Motor neuron (in vitro differentiated cells): ENCODE measurements at regions not wholly inside any gene's neighbourhood (a gene's known extent, or its start where the extent isn't known, plus 50 kb on each side); places are given as distances from the start of the nearest gene placed in this dataset.
"Not testable (repeated sequence)": the region's sequence is repeated elsewhere in the genome, so short reads cannot be mapped to it uniquely, and the experiment has no call there.

ENCODE experiments used
- ATAC-seq, 8 experiments: fragments of 200-7000 bp; cut with Tn5 transposase; replicated peaks in 6 of 8; 2 replicates each; pipeline ENCODE4 v1.8.0; 2021; ENCODE audit warnings: mild to moderate bottlenecking in 8 of 8, moderate library complexity in 8 of 8
- H3K27ac ChIP-seq, 2 donors: fragments of 250-450 bp; sonication (Bioruptor Pico); 2 replicates each; pipeline ENCODE4 v1.9.0; 2021; ENCODE audit warnings: antibody characterized with exemption in 2 of 2, mild to moderate bottlenecking in 2 of 2, moderate library complexity in 1 of 2
- H3K4me1 ChIP-seq, 2 donors: fragments of 250-450 bp; sonication (Bioruptor Pico); replicated peaks in 1 of 2; 2 replicates each; pipeline ENCODE4 v1.6.1; 2021; ENCODE audit warnings: antibody characterized with exemption in 2 of 2, mild to moderate bottlenecking in 2 of 2, moderate library complexity in 1 of 2
- H3K4me3 ChIP-seq, 5 donors: fragments of 250-450 bp; sonication (Bioruptor Pico); 2 replicates each; pipeline ENCODE4 v1.9.0; 2021; ENCODE audit warnings: antibody characterized with exemption in 5 of 5, mild to moderate bottlenecking in 5 of 5, moderate library complexity in 4 of 5
- whole genome bisulfite sequencing, 10 experiments: fragments of 450-650 bp; shearing (Covaris generic); methylation state at CpG; one replicate each; pipeline ENCODE4 v1.0.0; 2022; 5-methylcytosine and 5-hydroxymethylcytosine counted together
- in situ Hi-C, 9 experiments: fragments of 400-800 bp; cut with MboI; loops; one replicate each; pipeline ENCODE4 v1.15.0; 2021; ENCODE audit warnings: low sequenced_read_pairs in 9 of 9, low pct_unique_long_range_greater_than_20kb in 2 of 9; ENCODE audit not compliant: unreplicated experiment in 9 of 9

DNA sequence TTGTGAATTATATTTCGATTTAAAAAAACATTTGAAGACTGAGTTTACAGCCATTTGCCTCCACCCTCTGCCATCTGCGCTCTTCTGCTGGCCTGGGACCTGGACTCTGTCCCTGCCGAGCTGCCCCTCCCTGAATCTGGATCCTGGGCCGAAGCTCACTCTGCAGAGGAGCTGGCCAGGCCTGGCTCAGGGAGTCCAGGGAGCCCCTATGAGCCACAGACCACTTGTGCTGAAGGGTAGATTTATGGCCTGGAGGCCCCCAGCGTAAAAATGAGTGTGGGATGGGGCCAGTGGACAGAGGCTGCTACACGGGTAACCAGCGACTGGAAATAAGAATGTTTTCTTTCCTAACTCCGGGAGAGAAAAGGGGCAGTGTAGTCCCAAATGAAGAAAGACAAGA, 129.8 kb downstream of the FGF18 start:
- 0 to 70% (median 58%) methylated on average over 1 to 7 of the region's 8 CpGs; no CpG with 5 or more reads in 1 of the 10 experiments for WGBS, 10 experiments
- peaks cover 0 to 4% of the 10 kb centered on the region in 2 donors for H3K4me1 ChIP-seq
- no peak overlapping the region for H3K27ac ChIP-seq
- peak in 7 of 8 experiments; percentile 33 to 73 (median 49) for ATAC-seq
- H3K4me3 ChIP-seq = no peak overlapping the region
- in situ Hi-C loops = no loop called here

DNA sequence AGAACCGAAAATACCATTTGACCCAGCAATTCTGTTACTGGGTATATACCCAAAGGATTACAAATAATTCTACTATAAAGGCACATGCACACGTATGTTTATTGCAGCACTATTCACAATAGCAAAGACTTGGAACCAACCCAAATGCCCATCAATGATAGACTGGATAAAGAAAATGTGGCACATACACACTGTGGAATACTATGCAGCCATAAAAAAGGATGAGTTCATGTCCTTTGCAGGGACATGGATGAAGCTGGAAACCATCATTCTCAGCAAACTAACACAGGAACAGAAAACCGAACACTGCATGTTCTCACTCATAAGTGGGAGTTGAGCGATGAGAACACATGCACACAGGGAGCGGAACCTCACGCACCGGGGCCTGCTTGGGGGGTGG, 134.4 kb downstream of the FGF18 start:
- ATAC-seq, H3K27ac ChIP-seq, in situ Hi-C loops, H3K4me1 ChIP-seq, H3K4me3 ChIP-seq: not testable (repeated sequence)
- 0 to 92% (median 75%) methylated on average over 1 to 2 of the region's 7 CpGs; no CpG with 5 or more reads in 3 of the 10 experiments for WGBS, 10 experiments

DNA sequence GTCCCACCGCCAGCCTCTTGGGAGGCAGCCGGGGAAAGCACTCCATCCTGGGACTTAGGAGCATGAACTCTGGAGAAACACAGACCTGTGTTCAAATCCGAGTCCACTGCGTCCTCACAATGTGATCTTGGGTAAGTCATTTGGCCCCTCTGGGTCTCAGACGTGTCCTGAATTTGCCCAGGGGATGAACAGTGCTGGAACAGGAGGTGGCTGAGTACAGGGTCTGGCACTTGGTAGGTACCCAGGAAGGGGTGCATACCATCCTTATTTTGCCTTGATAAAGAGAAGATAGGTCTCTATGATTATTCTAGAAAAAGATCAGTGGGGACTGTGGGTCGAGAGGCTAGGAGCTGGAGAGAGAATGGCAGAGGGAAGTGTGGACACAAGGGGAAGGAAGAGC, 135.7 kb downstream of the FGF18 start:
- no peak overlapping the region for H3K27ac ChIP-seq
- ATAC-seq = no peak
- in situ Hi-C loops = no loop called here
- H3K4me1 ChIP-seq = no peaks in the 10 kb centered on the region
- no peak overlapping the region for H3K4me3 ChIP-seq
- 0 to 90% (median 79%) methylated on average over 1 to 6 of the region's 6 CpGs; no CpG with 5 or more reads in 4 of the 10 experiments for WGBS, 10 experiments

DNA sequence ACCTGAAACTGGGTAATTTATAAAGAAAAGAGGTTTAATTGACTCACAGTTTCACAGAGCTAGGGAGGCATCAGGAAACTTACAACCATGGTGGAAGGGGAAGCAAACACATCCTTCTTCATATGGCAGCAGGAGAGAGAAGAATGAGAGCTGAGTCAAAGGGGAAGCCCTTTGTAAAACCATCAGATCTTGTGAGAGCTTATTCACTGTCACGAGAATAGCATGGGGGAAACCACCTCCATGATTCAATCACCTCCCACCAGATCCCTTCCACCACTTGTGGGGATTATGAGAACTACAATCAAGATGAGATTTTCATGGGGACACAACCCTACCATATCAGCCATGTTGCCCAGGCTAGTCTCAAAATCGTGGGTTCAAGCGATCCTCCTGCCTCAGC, 143.4 kb downstream of the FGF18 start:
- ATAC-seq = no peak
- Histone ChIP-seq H3K27ac (no peak overlapping the region), H3K4me1 (no peaks in the 10 kb centered on the region), H3K4me3 (no peak overlapping the region)
- in situ Hi-C loops = no loop called here
- WGBS, 10 experiments = 0 to 90% (median 79%) methylated on average over 1 to 3 of the region's 3 CpGs; no CpG with 5 or more reads in 3 of the 10 experiments

DNA sequence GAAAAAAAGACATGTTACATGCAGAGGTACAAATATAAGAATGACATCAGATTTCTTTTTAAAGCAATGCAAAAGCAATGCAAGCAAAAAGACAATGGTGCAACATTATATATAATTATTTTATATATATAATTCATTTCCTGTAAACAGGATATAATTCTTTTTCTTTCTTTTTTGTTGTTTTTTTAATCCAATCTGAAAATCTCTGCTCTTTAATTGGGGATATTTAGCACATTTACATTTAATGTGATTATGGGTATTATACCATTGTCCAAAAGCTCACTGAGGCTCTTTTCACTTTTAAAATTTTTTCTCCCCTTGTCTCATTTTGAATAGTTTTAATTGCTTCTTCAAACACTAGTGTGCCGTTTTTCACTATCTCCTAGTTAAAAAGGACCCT, 148.9 kb downstream of the FGF18 start:
- in situ Hi-C loops = no loop called here
- no peak for ATAC-seq
- WGBS, 10 experiments = 0 to 83% (median 51%) methylated on average over 1 of the region's 1 CpG
- Histone ChIP-seq H3K4me3 (no peak overlapping the region), H3K27ac (no peak overlapping the region), H3K4me1 (peaks cover 3 to 5% of the 10 kb centered on the region in 2 donors)

DNA sequence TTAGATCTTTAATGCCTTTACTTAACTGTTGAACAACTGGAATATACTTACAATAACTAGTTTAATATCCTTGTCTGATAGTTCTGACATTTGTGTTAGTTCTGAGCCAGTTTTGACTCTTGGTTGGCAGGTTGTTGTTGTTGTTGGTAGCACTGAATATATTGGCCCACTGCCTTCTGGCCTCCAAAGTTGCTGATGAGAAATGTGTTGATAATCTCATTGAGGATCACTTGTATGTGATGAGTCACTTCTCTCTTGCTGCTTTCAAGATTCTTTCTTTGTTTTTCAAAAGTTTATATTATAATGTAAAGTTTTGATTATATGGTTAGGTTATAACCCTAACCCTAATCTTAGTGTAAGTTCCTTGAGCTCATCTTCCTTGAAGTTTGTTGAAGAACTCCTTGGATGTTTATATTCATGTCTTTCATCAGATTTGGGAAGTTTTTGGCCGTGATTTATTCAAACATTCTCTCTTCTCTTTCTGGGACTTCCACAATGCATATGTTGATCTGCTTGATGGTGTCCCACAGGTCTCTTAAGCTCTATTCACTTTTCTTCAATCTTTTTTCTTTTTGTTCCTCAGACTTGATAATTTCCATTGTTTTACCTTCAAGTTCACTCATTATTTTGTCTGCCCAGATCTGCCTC, 149.7 kb downstream of the FGF18 start:
- Histone ChIP-seq H3K4me1 (peaks cover 3 to 5% of the 10 kb centered on the region in 2 donors), H3K4me3 (no peak overlapping the region), H3K27ac (no peak overlapping the region)
- in situ Hi-C loops = no loop called here
- 0 to 55% (median 0%) methylated on average over 1 of the region's 1 CpG for WGBS, 10 experiments
- no peak for ATAC-seq

DNA sequence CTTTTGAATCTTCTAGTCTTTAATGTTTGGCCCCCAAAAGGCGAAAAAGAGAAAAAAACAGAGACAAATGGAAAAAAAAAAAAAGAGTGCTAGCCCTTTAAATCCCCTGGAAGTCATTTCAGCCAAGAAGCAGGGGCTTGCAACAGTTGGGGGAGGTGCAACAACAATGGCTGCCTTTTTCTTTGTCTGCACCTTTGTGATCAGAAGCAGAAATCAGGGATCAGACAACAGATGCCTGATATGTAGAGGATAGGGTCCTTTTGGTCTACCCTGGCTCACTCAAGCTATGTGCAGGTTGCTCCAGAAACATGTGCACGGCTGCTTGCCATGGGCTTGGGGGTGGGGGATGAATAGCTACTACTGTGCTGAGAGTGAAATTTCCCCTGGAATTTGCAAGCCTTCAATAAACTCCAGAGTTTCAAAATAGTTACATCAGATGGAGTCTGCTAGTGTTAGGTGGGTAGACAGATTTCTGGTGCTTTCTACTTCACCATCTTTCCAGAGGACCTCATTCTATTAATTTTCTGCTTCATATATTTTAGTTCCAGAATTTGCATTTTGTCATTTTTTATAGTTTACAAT, 150.9 kb downstream of the FGF18 start:
- Histone ChIP-seq H3K27ac (peak overlapping the region; percentile 22 to 23), H3K4me1 (peaks cover 3 to 5% of the 10 kb centered on the region in 2 donors), H3K4me3 (no peak overlapping the region)
- 8 to 60% (median 17%) methylated on average over 1 to 2 of the region's 2 CpGs; no CpG with 5 or more reads in 5 of the 10 experiments for WGBS, 10 experiments
- in situ Hi-C loops = no loop called here
- ATAC-seq = peak in 1 of 8 experiments; percentile 27

DNA sequence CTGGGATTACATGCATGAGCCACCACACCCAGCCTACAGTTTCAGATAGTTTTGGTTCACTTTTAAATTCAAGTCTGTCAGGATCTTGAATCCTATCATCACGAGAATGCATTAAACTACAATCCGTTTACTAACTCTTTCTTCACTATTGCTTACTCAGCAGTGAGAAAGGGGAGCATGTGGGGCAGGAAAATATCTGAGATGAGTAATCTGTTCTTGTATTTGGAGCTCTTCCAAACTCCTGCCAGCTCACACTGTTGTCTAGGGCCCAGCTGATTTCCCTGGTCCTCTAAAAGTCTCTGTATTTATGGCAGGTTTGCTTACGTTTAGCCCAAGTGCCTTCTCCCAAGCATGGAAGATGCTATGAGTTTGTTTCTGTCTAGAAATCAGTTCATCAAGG, 152.2 kb downstream of the FGF18 start:
- WGBS, 10 experiments = 0 to 100% (median 54%) methylated on average over 1 to 3 of the region's 3 CpGs; no CpG with 5 or more reads in 2 of the 10 experiments
- Histone ChIP-seq H3K27ac (no peak overlapping the region), H3K4me1 (peaks cover 3 to 5% of the 10 kb centered on the region in 2 donors), H3K4me3 (no peak overlapping the region)
- peak in 3 of 8 experiments; percentile 28 to 45 (median 29) for ATAC-seq
- in situ Hi-C loops = no loop called here

DNA sequence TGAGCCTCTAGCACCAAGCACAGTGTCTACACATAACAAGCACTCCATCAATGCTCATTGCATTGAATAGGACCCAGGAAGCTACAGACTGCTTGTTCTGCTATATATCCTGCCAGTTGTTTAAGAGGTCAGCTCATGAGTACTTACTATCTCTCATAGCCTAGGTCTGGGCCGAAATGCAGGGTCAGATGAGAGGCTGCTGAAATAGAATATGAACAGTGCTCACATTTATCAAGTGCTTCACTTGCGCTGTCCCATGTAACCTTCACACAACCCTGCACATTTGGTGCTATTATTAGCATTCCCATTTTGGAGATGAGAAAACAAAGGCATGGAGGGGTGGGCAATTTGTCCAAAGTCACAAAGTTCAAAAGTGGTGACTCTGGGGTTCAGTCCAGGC, 153.6 kb downstream of the FGF18 start:
- WGBS, 10 experiments = 60 to 100% (median 97%) methylated on average over 1 to 2 of the region's 2 CpGs; no CpG with 5 or more reads in 4 of the 10 experiments
- in situ Hi-C loops = no loop called here
- no peak for ATAC-seq
- Histone ChIP-seq H3K4me1 (peaks cover 3 to 5% of the 10 kb centered on the region in 2 donors), H3K4me3 (no peak overlapping the region), H3K27ac (no peak overlapping the region)

DNA sequence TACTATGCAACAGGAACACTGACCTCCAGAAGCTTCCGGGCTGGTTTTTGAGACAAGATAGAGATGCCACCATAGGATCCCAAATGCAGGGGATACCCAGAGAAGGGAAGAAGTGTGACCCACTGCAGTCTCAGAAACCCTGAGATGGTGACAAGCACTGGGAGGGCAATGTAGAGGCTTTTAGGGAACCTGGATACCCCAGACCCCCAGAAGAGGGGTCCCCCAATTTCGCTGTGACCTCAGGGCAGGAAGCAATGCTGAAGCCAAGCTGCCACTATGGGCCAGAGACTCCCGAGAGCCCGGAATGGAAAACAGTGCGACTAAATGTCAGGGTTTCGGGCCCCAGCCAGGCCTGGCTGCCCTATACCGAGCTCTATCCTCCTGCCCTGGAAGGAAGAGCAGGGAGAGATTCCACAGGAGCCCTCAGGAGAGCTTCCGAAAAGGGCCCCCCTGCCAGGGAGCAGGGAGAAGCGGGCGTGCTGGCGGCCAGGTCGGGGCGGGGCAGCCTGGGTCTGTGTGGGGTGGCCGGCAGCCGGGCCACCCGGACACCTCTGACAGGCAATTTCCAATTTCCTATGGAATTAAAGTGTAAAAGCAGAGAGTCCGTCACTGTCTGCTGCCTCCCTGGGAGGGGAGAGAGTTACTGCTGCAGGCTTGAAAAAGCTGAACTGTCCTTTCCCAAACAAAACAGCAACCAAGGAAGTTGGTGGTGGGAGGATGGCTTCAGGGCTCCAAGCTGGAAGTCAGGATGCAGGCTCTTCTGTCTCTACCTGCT, 154.2 kb downstream of the FGF18 start:
- in situ Hi-C loops = no loop called here
- H3K27ac ChIP-seq = no peak overlapping the region
- no peak overlapping the region for H3K4me3 ChIP-seq
- no peak for ATAC-seq
- peaks cover 3 to 7% of the 10 kb centered on the region in 2 donors for H3K4me1 ChIP-seq
- WGBS, 10 experiments = 20 to 75% (median 63%) methylated on average over 1 to 4 of the region's 17 CpGs; no CpG with 5 or more reads in 5 of the 10 experiments

DNA sequence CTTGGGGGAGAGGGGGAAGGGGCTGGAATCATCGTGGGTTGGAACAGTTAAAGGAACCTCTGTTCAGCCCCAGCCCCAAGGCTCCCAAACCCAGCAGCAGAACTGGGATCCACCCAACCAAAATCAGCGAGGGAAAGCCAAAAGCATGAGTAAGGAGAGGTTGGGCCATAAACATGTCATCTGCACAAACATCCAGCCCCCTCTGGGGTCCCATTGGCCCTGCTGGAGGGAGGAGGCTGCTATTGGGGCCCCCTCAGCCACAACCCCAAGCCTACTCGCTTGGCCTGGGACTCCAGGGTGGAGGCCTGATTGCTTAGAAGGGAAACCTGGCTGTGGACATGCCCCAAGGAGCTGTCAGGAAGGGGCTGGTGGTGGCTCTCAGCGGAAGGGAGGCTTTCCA, 154.9 kb downstream of the FGF18 start:
- ATAC-seq = peak in 2 of 8 experiments; percentile 36 to 59
- WGBS, 10 experiments = 0 to 100% (median 65%) methylated on average over 1 to 2 of the region's 4 CpGs; no CpG with 5 or more reads in 4 of the 10 experiments
- in situ Hi-C loops = no loop called here
- H3K4me1 ChIP-seq = peaks cover 3 to 7% of the 10 kb centered on the region in 2 donors
- H3K27ac ChIP-seq = no peak overlapping the region
- no peak overlapping the region for H3K4me3 ChIP-seq

DNA sequence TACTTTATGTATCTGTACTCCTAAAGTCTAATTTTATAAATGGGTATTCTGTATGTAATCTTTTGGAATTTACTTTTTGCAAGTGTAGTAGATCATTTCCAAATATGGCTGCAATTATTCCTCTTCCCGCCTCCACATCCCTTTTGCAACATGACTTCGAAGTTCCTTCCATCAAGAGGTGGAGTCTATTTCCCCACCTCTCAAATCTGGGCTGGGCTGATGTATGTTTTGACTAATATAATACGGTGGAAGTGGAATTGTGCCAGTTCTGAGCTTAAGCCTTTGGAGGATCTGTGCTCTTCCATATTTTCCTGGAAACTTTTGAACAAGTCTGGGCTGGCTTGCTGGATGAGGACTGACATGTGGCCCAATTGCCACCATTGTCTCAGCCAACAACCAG, 155.9 kb downstream of the FGF18 start:
- 40 to 100% (median 79%) methylated on average over 1 to 3 of the region's 3 CpGs; no CpG with 5 or more reads in 4 of the 10 experiments for WGBS, 10 experiments
- Histone ChIP-seq H3K4me1 (peaks cover 3 to 7% of the 10 kb centered on the region in 2 donors), H3K27ac (no peak overlapping the region), H3K4me3 (no peak overlapping the region)
- ATAC-seq = no peak
- in situ Hi-C loops = no loop called here

DNA sequence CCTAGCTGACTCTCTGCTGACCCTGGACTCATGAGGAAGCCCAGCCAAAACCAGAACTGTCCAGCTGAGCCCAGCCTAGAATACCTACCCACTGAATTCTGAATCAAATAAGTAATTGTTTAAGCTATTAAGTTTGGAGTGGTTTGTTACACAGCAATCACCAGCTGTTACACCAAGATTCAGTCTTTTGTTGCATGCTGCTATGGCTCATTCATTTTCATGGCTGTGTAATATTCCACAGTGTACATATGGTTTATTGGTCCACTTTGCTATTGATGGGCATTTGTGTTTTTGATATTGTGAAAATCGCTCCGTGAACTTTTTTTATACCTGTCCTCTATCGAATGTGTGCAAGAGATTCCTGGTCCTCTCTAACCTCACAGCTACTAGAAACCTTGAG, 156.4 kb downstream of the FGF18 start:
- peaks cover 8% of the 10 kb centered on the region in 2 donors for H3K4me1 ChIP-seq
- no peak for ATAC-seq
- in situ Hi-C loops = no loop called here
- 63 to 100% (median 96%) methylated on average over 1 to 3 of the region's 3 CpGs; no CpG with 5 or more reads in 3 of the 10 experiments for WGBS, 10 experiments
- no peak overlapping the region for H3K27ac ChIP-seq
- no peak overlapping the region for H3K4me3 ChIP-seq
